ENCODE measurements at regions not wholly inside any gene's neighbourhood (a gene's known extent, or its start where the extent isn't known, plus 50 kb on each side); places are given as distances from the start of the nearest gene placed in this dataset.

DNA sequence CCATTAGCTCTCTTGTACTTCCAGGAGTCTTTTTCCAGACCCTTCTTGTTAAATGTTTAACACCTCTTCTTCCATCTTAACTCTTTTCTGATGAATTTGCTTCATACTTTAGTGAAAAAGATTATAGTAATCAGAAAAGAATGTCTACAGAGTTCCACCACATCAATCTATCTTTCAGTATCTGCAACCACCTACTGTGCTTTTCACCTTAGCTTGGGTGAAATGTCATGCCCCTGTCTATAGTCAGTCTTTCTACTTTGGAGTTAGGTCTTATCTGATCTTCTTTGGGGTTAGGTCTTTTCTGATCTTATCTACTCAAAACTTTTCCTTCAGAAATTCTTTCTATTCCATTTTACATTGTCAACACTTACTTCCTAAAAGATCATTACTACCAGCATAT is 1310.2 kb downstream of the PCDH7 start:
- Histone ChIP-seq H3K4me1 (ENCODE audit: insufficient read depth, insufficient read length) (no peaks in the 10 kb centered on the region), H3K27me3 (ENCODE audit: insufficient read depth, insufficient read length) (no peaks in the 10 kb centered on the region), H3K9me3 (ENCODE audit: insufficient read depth, low read length) (0 out of 2 replicates have a peak, but pooled peaks cover 2% of the 10 kb centered on the region), H3K9ac (ENCODE audit: insufficient read length, low read depth) (no peak overlapping the region), H3K4me3 (ENCODE audit: insufficient read length, low read depth) (no peak overlapping the region), H3K36me3 (ENCODE audit: insufficient read depth, insufficient read length, low read length) (no peaks in the 10 kb centered on the region)
- TF ChIP-seq SUZ12 (IDR thresholded peaks at IDR 0.05; ENCODE audit: extremely low read depth, insufficient read depth, insufficient read length) (no peak), ZNF274 (IDR thresholded peaks at IDR 0.05; ENCODE audit: low read depth, low read length) (no peak), YY1 (IDR thresholded peaks at IDR 0.05; ENCODE audit: insufficient read depth, insufficient read length) (no peak)
- no peak for DNase-seq (ENCODE audit: low read depth, low spot score)

DNA sequence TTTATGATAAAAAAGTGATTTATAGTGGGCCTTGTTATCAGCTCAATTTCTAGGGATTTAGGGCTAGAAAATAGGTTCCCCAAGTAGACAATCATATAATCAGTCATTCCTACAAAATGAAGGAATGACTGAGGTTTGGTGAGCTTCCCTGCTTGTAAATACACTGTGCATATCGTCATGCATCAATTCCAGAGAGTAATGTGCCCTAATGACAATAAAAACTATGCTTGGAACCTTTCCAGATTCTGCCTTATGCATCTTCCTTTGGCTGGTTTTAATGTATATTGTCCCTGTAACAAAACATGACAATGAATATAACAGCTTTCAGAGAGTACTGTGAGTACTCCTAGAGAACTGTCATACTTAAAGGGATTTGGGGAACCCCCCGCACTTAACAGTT is 1310.9 kb downstream of the PCDH7 start:
- no peak for DNase-seq (ENCODE audit: low read depth, low spot score)
- TF ChIP-seq ZNF274 (IDR thresholded peaks at IDR 0.05; ENCODE audit: low read depth, low read length): no peak
- no peak for TF ChIP-seq SUZ12 (IDR thresholded peaks at IDR 0.05; ENCODE audit: extremely low read depth, insufficient read depth, insufficient read length)
- no peak for TF ChIP-seq YY1 (IDR thresholded peaks at IDR 0.05; ENCODE audit: insufficient read depth, insufficient read length)

GRCh38 chr4:32032136-32032672 is 1312.0 kb downstream of the PCDH7 start:
- TF ChIP-seq SUZ12 (IDR thresholded peaks at IDR 0.05; ENCODE audit: extremely low read depth, insufficient read depth, insufficient read length): no peak
- TF ChIP-seq ZNF274 (IDR thresholded peaks at IDR 0.05; ENCODE audit: low read depth, low read length): no peak
- no peak for TF ChIP-seq YY1 (IDR thresholded peaks at IDR 0.05; ENCODE audit: insufficient read depth, insufficient read length)

More for the DNA sequence above, 1310.9 kb downstream of the PCDH7 start:
- no peaks in the 10 kb centered on the region for H3K4me1 ChIP-seq (ENCODE audit: insufficient read depth, insufficient read length)
- H3K27me3 ChIP-seq (ENCODE audit: insufficient read depth, insufficient read length): no peaks in the 10 kb centered on the region
- no peaks in the 10 kb centered on the region for H3K36me3 ChIP-seq (ENCODE audit: insufficient read depth, insufficient read length, low read length)
- no peak overlapping the region for H3K4me3 ChIP-seq (ENCODE audit: insufficient read length, low read depth)
- H3K9me3 ChIP-seq (ENCODE audit: insufficient read depth, low read length): no peaks in the 10 kb centered on the region
- no peak overlapping the region for H3K9ac ChIP-seq (ENCODE audit: insufficient read length, low read depth)

GRCh38 chr4:32037399-32037798 is 1317.2 kb downstream of the PCDH7 start:
- no peak overlapping the region for H3K4me3 ChIP-seq (ENCODE audit: insufficient read length, low read depth)
- no peak for DNase-seq (ENCODE audit: low read depth, low spot score)
- H3K4me1 ChIP-seq (ENCODE audit: insufficient read depth, insufficient read length): no peaks in the 10 kb centered on the region
- H3K9me3 ChIP-seq (ENCODE audit: insufficient read depth, low read length): no peaks in the 10 kb centered on the region
- H3K27me3 ChIP-seq (ENCODE audit: insufficient read depth, insufficient read length): no peaks in the 10 kb centered on the region
- H3K36me3 ChIP-seq (ENCODE audit: insufficient read depth, insufficient read length, low read length): no peaks in the 10 kb centered on the region
- no peak overlapping the region for H3K9ac ChIP-seq (ENCODE audit: insufficient read length, low read depth)
- TF ChIP-seq SUZ12 (IDR thresholded peaks at IDR 0.05; ENCODE audit: extremely low read depth, insufficient read depth, insufficient read length) (no peak), ZNF274 (IDR thresholded peaks at IDR 0.05; ENCODE audit: low read depth, low read length) (no peak), YY1 (IDR thresholded peaks at IDR 0.05; ENCODE audit: insufficient read depth, insufficient read length) (no peak)

More at GRCh38 chr4:32032136-32032672, 1312.0 kb downstream of the PCDH7 start:
- Histone ChIP-seq H3K36me3 (ENCODE audit: insufficient read depth, insufficient read length, low read length) (no peaks in the 10 kb centered on the region), H3K4me1 (ENCODE audit: insufficient read depth, insufficient read length) (no peaks in the 10 kb centered on the region), H3K4me3 (ENCODE audit: insufficient read length, low read depth) (no peak overlapping the region), H3K27me3 (ENCODE audit: insufficient read depth, insufficient read length) (no peaks in the 10 kb centered on the region), H3K9ac (ENCODE audit: insufficient read length, low read depth) (no peak overlapping the region), H3K9me3 (ENCODE audit: insufficient read depth, low read length) (no peaks in the 10 kb centered on the region)
- no peak for DNase-seq (ENCODE audit: low read depth, low spot score)

GRCh38 chr4:32042486-32043247 is 1322.5 kb downstream of the PCDH7 start:
- H3K9me3 ChIP-seq (ENCODE audit: insufficient read depth, low read length): no peaks in the 10 kb centered on the region
- H3K36me3 ChIP-seq (ENCODE audit: insufficient read depth, insufficient read length, low read length): no peaks in the 10 kb centered on the region
- H3K4me3 ChIP-seq (ENCODE audit: insufficient read length, low read depth): no peak overlapping the region
- no peak overlapping the region for H3K9ac ChIP-seq (ENCODE audit: insufficient read length, low read depth)
- DNase-seq (ENCODE audit: low read depth, low spot score): no peak
- no peaks in the 10 kb centered on the region for H3K27me3 ChIP-seq (ENCODE audit: insufficient read depth, insufficient read length)
- TF ChIP-seq SUZ12 (IDR thresholded peaks at IDR 0.05; ENCODE audit: extremely low read depth, insufficient read depth, insufficient read length) (no peak), ZNF274 (IDR thresholded peaks at IDR 0.05; ENCODE audit: low read depth, low read length) (no peak), YY1 (IDR thresholded peaks at IDR 0.05; ENCODE audit: insufficient read depth, insufficient read length) (no peak)
- H3K4me1 ChIP-seq (ENCODE audit: insufficient read depth, insufficient read length): no peaks in the 10 kb centered on the region

GRCh38 chr4:32043248-32043633 is 1323.1 kb downstream of the PCDH7 start:
- Histone ChIP-seq H3K27me3 (ENCODE audit: insufficient read depth, insufficient read length) (no peaks in the 10 kb centered on the region), H3K9ac (ENCODE audit: insufficient read length, low read depth) (no peak overlapping the region), H3K4me1 (ENCODE audit: insufficient read depth, insufficient read length) (no peaks in the 10 kb centered on the region), H3K36me3 (ENCODE audit: insufficient read depth, insufficient read length, low read length) (no peaks in the 10 kb centered on the region), H3K9me3 (ENCODE audit: insufficient read depth, low read length) (no peaks in the 10 kb centered on the region), H3K4me3 (ENCODE audit: insufficient read length, low read depth) (no peak overlapping the region)
- DNase-seq (ENCODE audit: low read depth, low spot score): no peak
- TF ChIP-seq SUZ12 (IDR thresholded peaks at IDR 0.05; ENCODE audit: extremely low read depth, insufficient read depth, insufficient read length) (no peak), ZNF274 (IDR thresholded peaks at IDR 0.05; ENCODE audit: low read depth, low read length) (no peak), YY1 (IDR thresholded peaks at IDR 0.05; ENCODE audit: insufficient read depth, insufficient read length) (no peak)

DNA sequence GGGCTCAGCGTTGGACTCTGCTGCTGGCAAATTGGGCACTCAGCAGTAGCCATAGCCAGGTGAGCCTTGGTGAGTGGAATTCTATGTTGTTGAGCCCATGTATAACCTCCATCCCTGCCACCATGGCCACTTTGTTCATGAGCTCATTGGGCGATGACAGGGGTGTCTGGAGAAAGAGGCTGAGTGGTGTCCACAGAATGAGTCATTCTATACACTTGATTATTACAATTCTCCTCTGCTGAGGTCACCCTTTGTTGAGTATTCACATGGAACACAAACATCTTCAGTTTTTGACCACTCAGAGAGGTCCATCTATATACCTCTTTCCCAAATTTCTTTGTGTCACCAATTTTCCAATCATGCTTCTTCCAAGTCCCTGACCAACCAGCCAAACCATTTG is 1341.7 kb downstream of the PCDH7 start:
- Histone ChIP-seq H3K4me1 (ENCODE audit: insufficient read depth, insufficient read length) (no peaks in the 10 kb centered on the region), H3K9me3 (ENCODE audit: insufficient read depth, low read length) (no peaks in the 10 kb centered on the region), H3K4me3 (ENCODE audit: insufficient read length, low read depth) (no peak overlapping the region), H3K36me3 (ENCODE audit: insufficient read depth, insufficient read length, low read length) (no peaks in the 10 kb centered on the region), H3K27me3 (ENCODE audit: insufficient read depth, insufficient read length) (no peaks in the 10 kb centered on the region), H3K9ac (ENCODE audit: insufficient read length, low read depth) (no peak overlapping the region)
- DNase-seq (ENCODE audit: low read depth, low spot score): no peak
- TF ChIP-seq SUZ12 (IDR thresholded peaks at IDR 0.05; ENCODE audit: extremely low read depth, insufficient read depth, insufficient read length): no peak
- no peak for TF ChIP-seq YY1 (IDR thresholded peaks at IDR 0.05; ENCODE audit: insufficient read depth, insufficient read length)
- TF ChIP-seq ZNF274 (IDR thresholded peaks at IDR 0.05; ENCODE audit: low read depth, low read length): no peak

All from NT2/D1 (cell line).